Fibroblast of lung (primary cell): ENCODE measurements at regions not wholly inside any gene's neighbourhood (a gene's known extent, or its start where the extent isn't known, plus 50 kb on each side); places are given as distances from the start of the nearest gene placed in this dataset.

Experiments
- DNase-seq, 2 donors: peaks; one replicate each; pipeline versions ENCODE4 v3.0.0 to v3.0.0-alpha.2; 2010; ENCODE audit warnings: low read depth in 2 of 2
- H2AFZ ChIP-seq: 2 replicates; pipeline ENCODE4 v1.5.1; 2012; ENCODE audit warnings: low read length, control low read depth, inconsistent platforms
- H3K27ac ChIP-seq: 2 replicates; pipeline ENCODE4 v1.5.1; 2011; ENCODE audit warnings: low read length, control low read depth; ENCODE audit not compliant: insufficient read depth
- H3K27me3 ChIP-seq: 2 replicates; pipeline ENCODE4 v1.5.1; 2011; ENCODE audit warnings: mild to moderate bottlenecking, low read length; ENCODE audit not compliant: control insufficient read depth, insufficient read depth
- H3K36me3 ChIP-seq: 2 replicates; pipeline ENCODE4 v1.5.1; 2011; ENCODE audit warnings: low read length; ENCODE audit not compliant: control insufficient read depth, insufficient read depth
- H3K4me1 ChIP-seq: 2 replicates; pipeline ENCODE4 v1.5.1; 2011; ENCODE audit warnings: low read length; ENCODE audit not compliant: control insufficient read depth, insufficient read depth; ENCODE audit errors: extremely low read depth
- H3K4me2 ChIP-seq: 2 replicates; pipeline ENCODE4 v1.5.1; 2011; ENCODE audit warnings: low read length, control low read depth; ENCODE audit not compliant: insufficient read depth; ENCODE audit errors: extremely low read depth
- H3K4me3 ChIP-seq, 4 experiments: fragments of 200-600 bp in 1 of 4; sonication (generic) in 1 of 4; replicated peaks in 1 of 4; 2 replicates each; pipeline ENCODE4 v1.5.1; 2011 to 2016; ENCODE audit warnings: low read length in 4 of 4, low read depth in 3 of 4, mild to moderate bottlenecking in 3 of 4, control low read depth in 2 of 4, inconsistent platforms in 1 of 4, mixed read lengths in 1 of 4; ENCODE audit not compliant: insufficient read depth in 1 of 4; ENCODE audit errors: control extremely low read depth in 1 of 4
- H3K79me2 ChIP-seq: 2 replicates; pipeline ENCODE4 v1.5.1; 2012; ENCODE audit warnings: mild to moderate bottlenecking, low read length, inconsistent platforms; ENCODE audit not compliant: control insufficient read depth, insufficient read depth
- H3K9ac ChIP-seq: 2 replicates; pipeline ENCODE4 v1.5.1; 2011; ENCODE audit warnings: mild to moderate bottlenecking, low read length, control low read depth; ENCODE audit not compliant: insufficient read depth
- H3K9me3 ChIP-seq: 2 replicates; pipeline ENCODE4 v1.5.1; 2012; ENCODE audit warnings: low read depth, low read length; ENCODE audit not compliant: control insufficient read depth, insufficient read depth
- H4K20me1 ChIP-seq: 2 replicates; pipeline ENCODE4 v1.5.1; 2011; ENCODE audit warnings: low read length; ENCODE audit not compliant: control insufficient read depth, insufficient read depth; ENCODE audit errors: extremely low read depth
- CTCF ChIP-seq, 2 donors: IDR thresholded peaks in 1 of 2; conservative IDR thresholded peaks in 1 of 2; 1 replicate in 1 of 2; 2 replicates in 1 of 2; pipeline ENCODE4 v1.5.1; 2011 to 2012; ENCODE audit warnings: low read length in 2 of 2, control low read depth in 1 of 2, inconsistent platforms in 1 of 2, low read depth in 1 of 2, mild to moderate bottlenecking in 1 of 2
- EZH2 ChIP-seq: IDR thresholded peaks from 2 replicates; pipeline ENCODE4 v1.5.1; 2012; ENCODE audit warnings: low read length, control low read depth, mild to moderate bottlenecking; ENCODE audit errors: missing control alignments

GRCh38 chr2:195590861-195591205 lies 66.2 kb upstream of the SLC39A10 start:
- H3K9me3 ChIP-seq = no peaks in the 10 kb centered on the region
- H3K27ac ChIP-seq = no peak overlapping the region
- H3K4me2 ChIP-seq = no peak overlapping the region
- no peak overlapping the region for H3K4me3 ChIP-seq
- DNase-seq = no peak
- no peaks in the 10 kb centered on the region for H3K79me2 ChIP-seq
- H3K9ac ChIP-seq = no peak overlapping the region
- no peaks in the 10 kb centered on the region for H3K27me3 ChIP-seq
- TF ChIP-seq CTCF (conservative IDR thresholded peaks at IDR 0.05 in 1 of 2, IDR thresholded peaks at IDR 0.05 in 1 of 2; ENCODE audit: low read depth in 1 of 2, low read length in 2 of 2) (no peak), EZH2 (no peak)
- no peaks in the 10 kb centered on the region for H3K4me1 ChIP-seq
- H3K36me3 ChIP-seq = no peaks in the 10 kb centered on the region
- no peaks in the 10 kb centered on the region for H4K20me1 ChIP-seq
- H2AFZ ChIP-seq = no peak overlapping the region

DNA sequence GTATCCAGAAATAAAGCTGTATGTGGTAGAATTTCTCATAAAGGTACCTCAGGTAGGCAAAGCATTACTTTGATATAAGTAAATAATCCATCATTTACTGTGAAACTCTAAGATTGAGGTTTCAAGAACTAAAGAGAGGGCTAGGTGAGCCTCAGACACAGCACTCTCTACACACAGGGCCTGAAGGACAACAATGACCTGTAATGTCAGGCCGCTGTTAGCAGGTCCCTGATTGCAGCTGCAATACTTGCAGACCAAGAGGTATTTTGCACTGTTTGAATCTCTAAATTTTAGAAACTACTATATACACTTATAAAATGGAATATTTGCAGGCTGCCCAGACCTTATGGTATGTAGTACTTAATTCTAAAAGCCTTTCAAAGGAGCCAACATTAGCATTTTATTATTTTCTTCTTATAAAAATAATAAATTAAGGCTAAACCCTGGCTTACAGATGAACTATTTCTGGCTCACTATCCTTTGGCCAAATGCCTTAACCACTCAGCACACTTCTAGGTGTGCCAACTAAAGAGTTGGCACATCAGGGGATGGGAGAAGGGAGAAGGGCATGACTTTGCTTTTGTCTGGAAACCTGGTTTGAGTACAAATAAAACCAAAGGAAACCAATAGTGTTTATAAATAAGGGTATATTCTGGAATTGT lies 66.7 kb upstream of the SLC39A10 start:
- Histone ChIP-seq H3K9me3 (no peaks in the 10 kb centered on the region), H3K79me2 (no peaks in the 10 kb centered on the region), H4K20me1 (no peaks in the 10 kb centered on the region), H3K9ac (no peak overlapping the region), H2AFZ (no peak overlapping the region), H3K27me3 (no peaks in the 10 kb centered on the region), H3K36me3 (no peaks in the 10 kb centered on the region), H3K4me1 (no peaks in the 10 kb centered on the region), H3K4me3 (no peak overlapping the region), H3K4me2 (no peak overlapping the region), H3K27ac (no peak overlapping the region)
- DNase-seq = no peak
- TF ChIP-seq EZH2 (no peak), CTCF (conservative IDR thresholded peaks at IDR 0.05 in 1 of 2, IDR thresholded peaks at IDR 0.05 in 1 of 2; ENCODE audit: low read depth in 1 of 2, low read length in 2 of 2) (no peak)

- Histone ChIP-seq H3K4me3 (no peak overlapping the region), H3K27ac (no peak overlapping the region), H3K36me3 (no peaks in the 10 kb centered on the region), H3K27me3 (no peaks in the 10 kb centered on the region), H4K20me1 (no peaks in the 10 kb centered on the region), H3K4me1 (no peaks in the 10 kb centered on the region), H3K79me2 (no peaks in the 10 kb centered on the region), H3K4me2 (no peak overlapping the region), H3K9ac (no peak overlapping the region), H2AFZ (no peak overlapping the region), H3K9me3 (no peaks in the 10 kb centered on the region)
- TF ChIP-seq CTCF (conservative IDR thresholded peaks at IDR 0.05 in 1 of 2, IDR thresholded peaks at IDR 0.05 in 1 of 2; ENCODE audit: low read depth in 1 of 2, low read length in 2 of 2) (no peak), EZH2 (no peak)
- DNase-seq = no peak
Observed at GRCh38 chr2:195587966-195588365, 69.1 kb upstream of the SLC39A10 start.
